Smooth muscle cell (in vitro differentiated cells): ENCODE measurements at regions not wholly inside any gene's neighbourhood (a gene's known extent, or its start where the extent isn't known, plus 50 kb on each side); places are given as distances from the start of the nearest gene placed in this dataset.

ENCODE experiments used
- DNase-seq: peaks from one replicate; lab custom pipeline; 2025; ENCODE audit not compliant: unreplicated experiment; lab: John Stamatoyannopoulos, UW
- H2AFZ ChIP-seq: fragments of 200-600 bp; sonication (generic); 2 replicates; pipeline ENCODE4 v1.6.0; 2016; ENCODE audit warnings: antibody characterized with exemption, low read depth, mild to moderate bottlenecking
- H3F3A ChIP-seq: fragments of 200-600 bp; sonication (generic); 2 replicates; pipeline ENCODE4 v1.6.0; 2017; ENCODE audit warnings: antibody characterized with exemption, low read depth
- H3K27ac ChIP-seq: fragments of 200-600 bp; sonication (generic); 2 replicates; pipeline ENCODE4 v1.5.1; 2016; ENCODE audit warnings: low read depth, mild to moderate bottlenecking
- H3K27me3 ChIP-seq: fragments of 200-600 bp; sonication (generic); 2 replicates; pipeline ENCODE4 v1.6.1; 2016; ENCODE audit warnings: low read depth, mild to moderate bottlenecking
- H3K36me3 ChIP-seq: fragments of 200-600 bp; sonication (generic); 2 replicates; pipeline ENCODE4 v1.5.1; 2016; ENCODE audit warnings: low read depth
- H3K4me1 ChIP-seq: fragments of 200-600 bp; sonication (generic); 2 replicates; pipeline ENCODE4 v1.5.1; 2016; ENCODE audit warnings: low read depth
- H3K4me2 ChIP-seq: fragments of 200-600 bp; sonication (generic); 2 replicates; pipeline ENCODE4 v1.6.0; 2016; ENCODE audit warnings: mild to moderate bottlenecking
- H3K4me3 ChIP-seq: fragments of 200-600 bp; sonication (generic); 2 replicates; pipeline ENCODE4 v1.5.1; 2016; ENCODE audit warnings: mild to moderate bottlenecking
- H3K79me2 ChIP-seq: fragments of 200-600 bp; sonication (generic); 2 replicates; pipeline ENCODE4 v1.6.0; 2016; ENCODE audit warnings: low read depth, mild to moderate bottlenecking
- H3K9ac ChIP-seq: fragments of 200-600 bp; sonication (generic); 2 replicates; pipeline ENCODE4 v1.6.0; 2016; ENCODE audit warnings: low read depth
- H3K9me3 ChIP-seq: fragments of 200-600 bp; sonication (generic); replicated peaks from 2 replicates; pipeline ENCODE4 v1.5.1; 2016; ENCODE audit warnings: low read depth
- H4K20me1 ChIP-seq: fragments of 200-600 bp; sonication (generic); 2 replicates; pipeline ENCODE4 v1.6.0; 2016; ENCODE audit warnings: low read depth
- CTCF ChIP-seq: fragments of 200-600 bp; sonication (generic); IDR thresholded peaks from 2 replicates; pipeline ENCODE4 v1.5.1; 2017; ENCODE audit warnings: borderline replicate concordance, mild to moderate bottlenecking, antibody characterized with exemption; ENCODE audit not compliant: insufficient read depth, poor library complexity, severe bottlenecking
- WGBS: methylation state at CpG from one replicate; pipeline ENCODE4 v1.1.7; 2016; ENCODE audit warnings: low lambda C conversion rate; 5-methylcytosine and 5-hydroxymethylcytosine counted together

GRCh38 chr20:43789593-43789992, 62.8 kb upstream of the GTSF1L start:
- Histone ChIP-seq H3K36me3 (no peaks in the 10 kb centered on the region), H2AFZ (no peak overlapping the region), H3F3A (no peaks in the 10 kb centered on the region), H3K9ac (no peak overlapping the region), H3K27ac (no peak overlapping the region), H4K20me1 (no peaks in the 10 kb centered on the region), H3K4me3 (no peak overlapping the region), H3K27me3 (no peaks in the 10 kb centered on the region), H3K9me3 (no peaks in the 10 kb centered on the region), H3K4me2 (no peak overlapping the region), H3K79me2 (no peaks in the 10 kb centered on the region), H3K4me1 (no peaks in the 10 kb centered on the region)
- no peak for DNase-seq
- TF ChIP-seq CTCF, result no peak

- no peak for TF ChIP-seq CTCF
- 96% methylated on average over 2 of the region's 2 CpGs for WGBS
- Histone ChIP-seq H3K9ac (no peak overlapping the region), H3K4me2 (no peak overlapping the region), H3K36me3 (no peaks in the 10 kb centered on the region), H3K79me2 (no peaks in the 10 kb centered on the region), H4K20me1 (no peaks in the 10 kb centered on the region), H3K9me3 (no peaks in the 10 kb centered on the region), H3F3A (no peaks in the 10 kb centered on the region), H3K4me1 (no peaks in the 10 kb centered on the region), H3K4me3 (no peak overlapping the region), H2AFZ (no peak overlapping the region), H3K27me3 (no peaks in the 10 kb centered on the region), H3K27ac (no peak overlapping the region)
- no peak for DNase-seq
These were observed 61.1 kb upstream of the GTSF1L start for GRCh38 chr20:43787937-43788336.

- 72% methylated on average over 5 of the region's 5 CpGs for WGBS
- H3K36me3 ChIP-seq, result no peaks in the 10 kb centered on the region
- H4K20me1 ChIP-seq, result no peaks in the 10 kb centered on the region
- no peak overlapping the region for H2AFZ ChIP-seq
- H3K27ac ChIP-seq, result no peak overlapping the region
- H3K27me3 ChIP-seq, result no peaks in the 10 kb centered on the region
- no peaks in the 10 kb centered on the region for H3K4me1 ChIP-seq
- no peaks in the 10 kb centered on the region for H3K9me3 ChIP-seq
- no peak overlapping the region for H3K9ac ChIP-seq
- no peak overlapping the region for H3K4me3 ChIP-seq
- H3F3A ChIP-seq, result no peaks in the 10 kb centered on the region
- H3K4me2 ChIP-seq, result no peak overlapping the region
- no peak for TF ChIP-seq CTCF
- no peak for DNase-seq
- no peaks in the 10 kb centered on the region for H3K79me2 ChIP-seq
These were observed 60.1 kb upstream of the GTSF1L start for GRCh38 chr20:43786885-43787284.

DNA sequence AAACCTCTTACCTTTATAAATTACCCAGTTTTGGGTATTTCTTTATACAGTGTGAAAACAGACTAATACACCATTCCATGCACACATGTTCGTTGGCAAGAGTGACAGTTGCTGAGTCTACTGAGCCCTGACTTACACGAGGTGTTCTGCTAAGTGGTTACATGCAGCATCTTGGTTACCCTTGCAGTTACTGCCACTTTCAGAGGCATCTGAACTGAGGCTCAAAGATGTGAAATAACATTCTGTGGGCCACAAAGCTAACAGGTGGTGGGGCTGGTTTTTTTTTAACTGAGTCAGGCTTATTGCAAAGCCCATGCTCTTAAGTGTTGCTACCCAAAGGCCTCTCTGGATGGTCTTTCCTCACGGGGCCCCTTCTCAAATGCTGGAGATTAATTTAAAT, 54.4 kb upstream of the GTSF1L start:
- no peak overlapping the region for H3K4me2 ChIP-seq
- no peaks in the 10 kb centered on the region for H3K9me3 ChIP-seq
- H3K27me3 ChIP-seq, result no peaks in the 10 kb centered on the region
- no peak for TF ChIP-seq CTCF
- no peak for DNase-seq
- no peaks in the 10 kb centered on the region for H3K79me2 ChIP-seq
- H3K4me3 ChIP-seq, result no peak overlapping the region
- WGBS, result 94% methylated on average over 3 of the region's 3 CpGs
- H4K20me1 ChIP-seq, result no peaks in the 10 kb centered on the region
- H3K36me3 ChIP-seq, result no peaks in the 10 kb centered on the region
- no peaks in the 10 kb centered on the region for H3K4me1 ChIP-seq
- no peak overlapping the region for H2AFZ ChIP-seq
- H3K9ac ChIP-seq, result no peak overlapping the region
- H3F3A ChIP-seq, result no peaks in the 10 kb centered on the region
- no peak overlapping the region for H3K27ac ChIP-seq
